GM06990 (cell line): ENCODE measurements at regions not wholly inside any gene's neighbourhood (a gene's known extent, or its start where the extent isn't known, plus 50 kb on each side); places are given as distances from the start of the nearest gene placed in this dataset.

Experiments used
- DNase-seq: peaks from one replicate; pipeline ENCODE4 v3.0.0-alpha.2; 2011; ENCODE audit not compliant: insufficient read length; ENCODE audit errors: extremely low read depth
- H3K27me3 ChIP-seq: replicated peaks from 2 replicates; pipeline ENCODE4 v1.6.0; 2011; ENCODE audit warnings: low read length; ENCODE audit not compliant: control insufficient read depth, insufficient read depth
- H3K36me3 ChIP-seq: 2 replicates; pipeline ENCODE4 v1.5.1; 2011; ENCODE audit warnings: low read length; ENCODE audit not compliant: control insufficient read depth, insufficient read depth
- H3K4me3 ChIP-seq: replicated peaks from 2 replicates; pipeline ENCODE4 v1.5.1; 2011; ENCODE audit warnings: low read depth, mild to moderate bottlenecking, control low read depth, low read length
- TF ChIP-seq, protein P1 (sequence below): IDR thresholded peaks from 2 replicates; pipeline ENCODE4 v1.5.1; 2011; ENCODE audit warnings: low read length, control low read depth, mild to moderate bottlenecking, inconsistent platforms; ENCODE audit not compliant: insufficient read depth, poor library complexity, severe bottlenecking

DNA sequence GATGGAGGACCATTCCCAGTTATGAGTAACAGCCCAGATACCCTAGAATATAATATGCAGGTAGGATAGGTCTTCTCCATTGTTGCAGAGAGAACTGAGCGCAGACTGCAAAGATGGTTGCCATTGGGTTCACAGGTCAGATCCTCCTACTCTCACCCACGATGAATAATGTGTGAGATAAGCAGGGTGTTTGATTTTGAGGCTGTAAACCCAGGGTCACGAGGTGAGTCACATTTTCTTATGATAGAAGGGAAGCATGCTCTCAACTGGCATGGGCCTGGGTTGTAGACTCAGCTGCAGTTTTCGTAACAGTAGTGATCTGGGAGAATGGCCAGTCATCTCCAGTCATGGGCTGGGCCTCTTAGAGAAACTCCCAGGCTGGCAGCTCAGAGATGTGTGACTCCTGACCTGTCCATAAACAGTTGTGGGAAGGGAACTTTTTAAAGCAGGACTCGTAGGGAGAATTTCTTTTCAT, 74.2 kb downstream of the CD164 start:
- DNase-seq, result no peak
- no peaks in the 10 kb centered on the region for H3K27me3 ChIP-seq
- H3K4me3 ChIP-seq, result no peak overlapping the region
- no peaks in the 10 kb centered on the region for H3K36me3 ChIP-seq
- TF ChIP-seq, protein P1, sequence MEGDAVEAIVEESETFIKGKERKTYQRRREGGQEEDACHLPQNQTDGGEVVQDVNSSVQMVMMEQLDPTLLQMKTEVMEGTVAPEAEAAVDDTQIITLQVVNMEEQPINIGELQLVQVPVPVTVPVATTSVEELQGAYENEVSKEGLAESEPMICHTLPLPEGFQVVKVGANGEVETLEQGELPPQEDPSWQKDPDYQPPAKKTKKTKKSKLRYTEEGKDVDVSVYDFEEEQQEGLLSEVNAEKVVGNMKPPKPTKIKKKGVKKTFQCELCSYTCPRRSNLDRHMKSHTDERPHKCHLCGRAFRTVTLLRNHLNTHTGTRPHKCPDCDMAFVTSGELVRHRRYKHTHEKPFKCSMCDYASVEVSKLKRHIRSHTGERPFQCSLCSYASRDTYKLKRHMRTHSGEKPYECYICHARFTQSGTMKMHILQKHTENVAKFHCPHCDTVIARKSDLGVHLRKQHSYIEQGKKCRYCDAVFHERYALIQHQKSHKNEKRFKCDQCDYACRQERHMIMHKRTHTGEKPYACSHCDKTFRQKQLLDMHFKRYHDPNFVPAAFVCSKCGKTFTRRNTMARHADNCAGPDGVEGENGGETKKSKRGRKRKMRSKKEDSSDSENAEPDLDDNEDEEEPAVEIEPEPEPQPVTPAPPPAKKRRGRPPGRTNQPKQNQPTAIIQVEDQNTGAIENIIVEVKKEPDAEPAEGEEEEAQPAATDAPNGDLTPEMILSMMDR, result no peak

DNA sequence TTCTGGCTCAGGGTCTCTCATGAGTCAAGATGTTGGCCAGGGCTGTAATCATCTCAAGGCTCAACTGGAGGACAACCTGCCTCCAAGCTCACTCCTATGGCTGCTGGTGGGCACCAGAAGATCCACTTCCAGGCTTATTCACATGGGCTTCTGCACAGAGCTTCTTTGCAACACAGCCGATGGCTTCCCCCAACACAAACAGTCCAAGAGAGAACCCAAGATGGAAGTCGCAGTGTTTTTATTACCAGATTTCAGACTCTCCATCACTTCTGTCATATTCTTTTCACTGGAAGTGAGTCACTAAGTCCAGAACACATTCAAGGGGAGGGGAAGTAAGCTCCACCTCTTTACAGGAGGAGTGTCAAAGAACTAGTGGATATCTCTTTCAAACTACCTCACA, 75.5 kb downstream of the CD164 start:
- DNase-seq, result no peak
- H3K27me3 ChIP-seq, result no peaks in the 10 kb centered on the region
- TF ChIP-seq, protein P1, result no peak
- H3K36me3 ChIP-seq, result no peaks in the 10 kb centered on the region
- no peak overlapping the region for H3K4me3 ChIP-seq

DNA sequence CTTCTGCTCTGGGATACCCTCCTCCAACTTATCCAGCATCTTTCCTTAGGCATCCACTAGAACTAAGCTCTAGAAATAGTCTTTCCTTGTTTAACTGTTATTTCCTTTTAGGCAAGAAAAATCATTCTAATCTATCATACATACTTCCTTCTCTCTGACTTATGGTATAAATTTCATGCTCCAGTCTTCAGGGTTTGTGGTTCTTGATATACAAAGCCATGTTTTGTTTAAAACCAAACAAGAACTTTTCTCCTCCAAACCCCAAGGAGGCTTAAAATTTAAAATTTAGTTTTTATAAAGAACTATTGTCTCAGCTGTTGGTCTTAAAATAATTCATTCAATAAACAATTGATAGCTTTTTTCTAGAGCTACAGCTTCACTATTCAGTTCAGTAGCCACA, 77.2 kb downstream of the CD164 start:
- TF ChIP-seq, protein P1, result no peak
- Histone ChIP-seq H3K27me3 (no peaks in the 10 kb centered on the region), H3K36me3 (no peaks in the 10 kb centered on the region), H3K4me3 (no peak overlapping the region)
- DNase-seq, result no peak

DNA sequence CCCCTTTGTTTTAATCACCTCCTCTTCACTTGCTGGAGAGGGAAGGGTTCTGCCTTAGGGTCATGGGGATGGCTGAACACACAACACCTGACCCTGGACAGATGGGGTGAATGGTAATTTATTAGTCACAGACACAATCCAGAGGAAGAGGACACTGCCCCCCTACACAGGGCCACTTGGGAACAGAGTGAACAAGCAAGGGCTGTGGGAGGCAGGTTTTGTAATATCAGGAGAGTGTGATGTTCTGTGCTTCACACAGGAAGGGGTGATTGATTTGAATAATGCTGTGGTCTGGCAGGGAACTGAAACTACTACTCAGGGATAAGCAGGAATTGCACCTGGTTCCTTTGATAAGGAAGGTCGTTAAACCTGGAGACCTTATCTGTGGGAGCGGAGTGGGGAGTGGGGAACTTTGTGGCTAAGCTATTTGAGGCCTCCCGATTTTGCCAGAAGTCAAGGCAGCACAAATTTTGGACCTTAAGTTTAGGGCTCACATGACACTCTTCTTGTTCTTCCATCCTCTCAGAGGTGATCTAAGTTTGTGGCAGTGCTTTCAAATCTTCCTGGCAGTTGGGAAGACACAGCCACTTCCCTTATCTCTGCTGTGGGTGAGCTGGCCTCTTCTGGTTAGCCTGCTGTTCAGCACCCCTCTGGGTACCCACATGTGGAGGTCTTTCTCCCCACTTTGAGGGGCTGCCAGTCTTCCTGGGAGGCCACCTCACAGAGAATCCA, 77.8 kb downstream of the CD164 start:
- Histone ChIP-seq H3K36me3 (no peaks in the 10 kb centered on the region), H3K27me3 (no peaks in the 10 kb centered on the region), H3K4me3 (no peak overlapping the region)
- no peak for DNase-seq
- TF ChIP-seq, protein P1, result no peak

DNA sequence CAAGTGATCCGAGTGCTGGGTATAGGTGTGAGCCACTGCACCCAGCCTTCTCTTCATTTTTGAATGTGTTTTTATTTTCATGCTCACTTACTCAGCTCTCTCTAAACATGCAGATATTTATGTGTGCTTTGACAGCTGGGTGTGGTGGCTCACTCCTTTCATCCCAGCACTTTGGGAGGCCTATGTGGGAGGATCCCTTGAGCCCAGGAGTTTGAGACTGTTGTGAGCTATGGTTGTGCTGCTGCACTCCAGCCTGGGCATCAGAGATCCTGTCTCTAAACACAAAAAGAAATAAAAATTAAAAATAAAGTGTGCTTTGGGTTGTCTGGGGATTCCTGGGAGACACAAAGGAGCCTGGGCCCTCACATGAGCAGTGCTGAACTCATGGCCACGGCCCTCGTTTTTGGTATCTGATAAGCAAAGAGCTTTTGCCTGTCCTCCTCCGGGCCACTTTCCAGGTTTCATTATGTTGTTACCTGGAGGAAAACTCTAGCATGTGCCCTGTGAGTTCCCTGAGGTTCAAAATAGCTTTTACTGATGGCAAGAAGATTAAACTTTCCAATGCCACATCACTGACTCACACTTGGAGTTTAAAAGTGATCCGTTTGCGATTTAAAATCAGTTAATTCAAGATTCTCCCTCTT, 78.5 kb downstream of the CD164 start:
- Histone ChIP-seq H3K4me3 (no peak overlapping the region), H3K36me3 (no peaks in the 10 kb centered on the region), H3K27me3 (no peaks in the 10 kb centered on the region)
- DNase-seq, result no peak
- TF ChIP-seq, protein P1, result no peak

DNA sequence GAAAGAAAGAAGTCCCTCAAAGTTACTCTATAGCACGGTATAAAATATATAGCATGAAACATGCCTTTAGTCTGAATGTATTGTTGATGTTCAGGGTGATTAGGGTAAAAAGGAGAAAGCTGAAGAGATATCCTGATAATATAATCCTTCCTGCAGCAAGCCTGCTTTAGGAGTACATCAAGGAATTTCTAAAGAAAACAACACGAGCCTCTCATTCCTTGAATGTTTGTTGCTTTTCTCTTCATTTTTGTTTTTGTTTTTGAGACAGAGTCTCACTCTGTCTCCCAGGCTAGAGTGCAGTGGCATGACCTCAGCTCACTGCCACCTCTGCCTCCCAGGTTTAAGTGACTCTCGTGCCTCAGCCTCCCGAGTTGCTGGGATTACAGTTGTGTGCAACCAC, 79.1 kb downstream of the CD164 start:
- DNase-seq, result no peak
- TF ChIP-seq, protein P1, result no peak
- H3K36me3 ChIP-seq, result no peaks in the 10 kb centered on the region

More for the DNA sequence above, 79.1 kb downstream of the CD164 start:
- H3K27me3 ChIP-seq, result no peaks in the 10 kb centered on the region
- H3K4me3 ChIP-seq, result no peak overlapping the region
